ENCODE measurements at regions not wholly inside any gene's neighbourhood (a gene's known extent, or its start where the extent isn't known, plus 50 kb on each side); places are given as distances from the start of the nearest gene placed in this dataset.

DNA sequence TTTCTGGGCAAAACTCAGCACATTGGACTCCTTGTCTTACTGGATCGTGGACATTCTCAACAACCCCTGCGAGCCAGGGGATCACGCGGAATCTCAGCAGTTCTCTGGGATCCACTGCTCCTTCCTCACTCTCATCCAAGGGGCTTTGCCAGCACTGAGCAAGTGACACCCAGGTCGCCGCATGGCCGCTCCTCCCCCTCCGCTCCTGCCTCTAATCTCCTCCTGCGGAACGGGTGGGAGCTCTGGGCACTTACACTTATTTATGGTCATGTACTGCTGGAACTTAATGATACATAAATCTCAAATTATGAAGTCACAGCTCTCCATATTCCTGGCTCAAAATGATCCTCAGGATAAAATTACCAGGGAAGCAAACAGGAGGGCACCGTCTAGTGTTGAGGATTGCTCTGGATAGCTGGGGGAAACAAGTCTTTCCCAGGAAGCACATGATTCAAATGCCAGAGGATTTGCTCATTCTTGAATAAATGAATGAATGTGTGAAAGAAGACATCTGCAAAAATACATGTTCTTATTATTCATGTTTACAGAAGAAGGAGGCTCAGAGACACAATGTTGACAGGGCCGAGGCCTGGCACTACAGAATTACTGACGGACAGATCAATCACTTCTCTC is 1077.3 kb downstream of the TBC1D22A start:
- in situ Hi-C loops (cut with MboI; ENCODE audit: low sequenced_read_pairs) = no loop called here

DNA sequence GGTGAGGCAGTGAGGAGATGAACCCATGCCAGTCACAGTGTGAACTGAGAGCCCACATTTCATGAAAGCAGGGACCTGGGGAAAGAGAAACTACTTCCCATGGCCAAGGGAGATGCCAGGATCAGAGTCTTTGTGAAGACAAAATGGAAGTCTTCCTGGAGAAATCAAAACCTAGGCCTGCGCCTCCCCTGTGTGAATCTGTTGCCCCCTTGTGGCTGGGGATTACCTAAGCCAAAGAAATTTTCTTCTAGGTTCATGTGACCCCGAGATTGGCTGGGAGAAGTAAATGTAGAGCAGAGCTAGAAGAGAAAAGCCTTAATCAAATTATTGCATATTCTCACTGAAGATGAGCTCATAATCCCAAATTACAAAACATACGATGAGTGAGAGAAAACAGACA is 1075.3 kb downstream of the TBC1D22A start:
- Histone ChIP-seq H3K4me3 (no peak overlapping the region), H3K4me1 (no peaks in the 10 kb centered on the region), H3K9me3 (no peaks in the 10 kb centered on the region), H3K27me3 (ENCODE audit: low read depth) (no peaks in the 10 kb centered on the region), H3K36me3 (replicated peaks) (no peaks in the 10 kb centered on the region)
- in situ Hi-C loops (cut with MboI; ENCODE audit: low sequenced_read_pairs) = no loop called here
- peak in 1 of 2 experiments; percentile 19 for DNase-seq (ENCODE audit: low spot score in 2 of 2)

More for the DNA sequence above, 1077.3 kb downstream of the TBC1D22A start:
- Histone ChIP-seq H3K36me3 (replicated peaks) (no peaks in the 10 kb centered on the region), H3K9me3 (no peaks in the 10 kb centered on the region), H3K4me1 (no peaks in the 10 kb centered on the region), H3K27me3 (ENCODE audit: low read depth) (no peaks in the 10 kb centered on the region), H3K4me3 (no peak overlapping the region)
- DNase-seq (ENCODE audit: low spot score in 2 of 2) = no peak

GRCh38 chr22:47836957-47837356 is 1074.5 kb downstream of the TBC1D22A start:
- in situ Hi-C loops (cut with MboI; ENCODE audit: low sequenced_read_pairs) = no loop called here
- no peak for DNase-seq (ENCODE audit: low spot score in 2 of 2)
- Histone ChIP-seq H3K9me3 (no peaks in the 10 kb centered on the region), H3K4me1 (no peaks in the 10 kb centered on the region), H3K27me3 (ENCODE audit: low read depth) (no peaks in the 10 kb centered on the region), H3K4me3 (no peak overlapping the region), H3K36me3 (replicated peaks) (no peaks in the 10 kb centered on the region)

GRCh38 chr22:47835726-47836125 is 1073.3 kb downstream of the TBC1D22A start:
- no peaks in the 10 kb centered on the region for H3K36me3 ChIP-seq (replicated peaks)
- no peak overlapping the region for H3K4me3 ChIP-seq
- in situ Hi-C loops (cut with MboI; ENCODE audit: low sequenced_read_pairs) = no loop called here
- H3K4me1 ChIP-seq = no peaks in the 10 kb centered on the region
- H3K9me3 ChIP-seq = no peaks in the 10 kb centered on the region
- H3K27me3 ChIP-seq (ENCODE audit: low read depth) = no peaks in the 10 kb centered on the region
- no peak for DNase-seq (ENCODE audit: low spot score in 2 of 2)

- in situ Hi-C loops (cut with MboI; ENCODE audit: low sequenced_read_pairs) = no loop called here
- Histone ChIP-seq H3K9me3 (no peaks in the 10 kb centered on the region), H3K4me3 (no peak overlapping the region), H3K4me1 (no peaks in the 10 kb centered on the region), H3K36me3 (replicated peaks) (no peaks in the 10 kb centered on the region), H3K27me3 (ENCODE audit: low read depth) (no peaks in the 10 kb centered on the region)
- no peak for DNase-seq (ENCODE audit: low spot score in 2 of 2)
These were observed 1063.6 kb downstream of the TBC1D22A start for GRCh38 chr22:47826016-47826415.

DNA sequence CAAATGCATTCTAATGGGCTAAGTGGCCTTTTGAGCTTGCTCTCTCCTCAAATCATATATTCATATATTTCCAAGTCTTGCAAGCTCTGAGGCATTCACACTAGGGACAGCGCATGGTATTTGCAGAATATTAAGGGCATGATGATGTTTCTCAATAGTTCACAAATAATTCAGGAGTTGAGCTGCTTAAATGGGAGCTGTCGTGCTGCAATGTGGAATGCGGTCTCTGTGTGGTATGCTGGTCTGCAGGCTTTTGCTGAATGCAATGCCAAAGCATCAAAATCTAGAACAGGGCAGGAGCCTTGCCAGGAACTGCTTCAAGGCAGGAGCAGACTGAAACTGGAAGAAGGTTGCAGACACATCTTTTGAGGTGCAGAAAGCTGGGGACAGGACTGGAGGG is 1060.0 kb downstream of the TBC1D22A start:
- Histone ChIP-seq H3K36me3 (replicated peaks) (no peaks in the 10 kb centered on the region), H3K4me1 (no peaks in the 10 kb centered on the region), H3K27me3 (ENCODE audit: low read depth) (no peaks in the 10 kb centered on the region), H3K9me3 (no peaks in the 10 kb centered on the region), H3K4me3 (no peak overlapping the region)
- in situ Hi-C loops (cut with MboI; ENCODE audit: low sequenced_read_pairs) = no loop called here
- DNase-seq (ENCODE audit: low spot score in 2 of 2) = no peak

GRCh38 chr22:47818496-47818895 is 1056.0 kb downstream of the TBC1D22A start:
- H3K36me3 ChIP-seq (replicated peaks) = no peaks in the 10 kb centered on the region

DNA sequence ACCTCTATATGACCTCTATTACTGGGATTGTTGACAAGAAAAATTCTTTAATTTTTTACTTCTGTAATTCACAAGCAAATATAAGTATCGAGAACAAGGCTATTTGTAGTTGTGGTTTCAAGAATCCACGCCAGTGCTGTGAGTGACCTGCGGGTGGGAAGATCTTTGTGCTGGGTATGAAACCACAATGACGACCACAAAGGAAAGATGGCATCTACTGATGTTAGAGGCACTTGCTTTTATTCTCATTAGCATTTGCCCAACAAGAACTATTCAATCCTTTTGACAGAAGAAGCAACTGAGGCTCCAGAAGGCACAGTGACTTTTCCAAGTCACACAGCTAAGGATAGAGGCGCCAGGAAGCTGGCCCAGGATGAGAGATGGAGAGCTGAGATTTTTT is 1054.9 kb downstream of the TBC1D22A start:
- Histone ChIP-seq H3K9me3 (no peaks in the 10 kb centered on the region), H3K4me3 (no peak overlapping the region), H3K27me3 (ENCODE audit: low read depth) (no peaks in the 10 kb centered on the region), H3K36me3 (replicated peaks) (no peaks in the 10 kb centered on the region), H3K4me1 (no peaks in the 10 kb centered on the region)
- in situ Hi-C loops (cut with MboI; ENCODE audit: low sequenced_read_pairs) = no loop called here
- DNase-seq (ENCODE audit: low spot score in 2 of 2) = no peak

More at GRCh38 chr22:47818496-47818895, 1056.0 kb downstream of the TBC1D22A start:
- Histone ChIP-seq H3K4me3 (no peak overlapping the region), H3K27me3 (ENCODE audit: low read depth) (no peaks in the 10 kb centered on the region), H3K4me1 (no peaks in the 10 kb centered on the region), H3K9me3 (no peaks in the 10 kb centered on the region)
- in situ Hi-C loops (cut with MboI; ENCODE audit: low sequenced_read_pairs) = no loop called here
- no peak for DNase-seq (ENCODE audit: low spot score in 2 of 2)

- DNase-seq (ENCODE audit: low spot score in 2 of 2) = no peak
- Histone ChIP-seq H3K27me3 (ENCODE audit: low read depth) (no peaks in the 10 kb centered on the region), H3K4me1 (no peaks in the 10 kb centered on the region), H3K9me3 (no peaks in the 10 kb centered on the region), H3K36me3 (replicated peaks) (no peaks in the 10 kb centered on the region), H3K4me3 (no peak overlapping the region)
- in situ Hi-C loops (cut with MboI; ENCODE audit: low sequenced_read_pairs) = no loop called here
These were observed 1054.4 kb downstream of the TBC1D22A start for GRCh38 chr22:47816863-47817210.

- Histone ChIP-seq H3K27me3 (ENCODE audit: low read depth) (no peaks in the 10 kb centered on the region), H3K4me1 (no peaks in the 10 kb centered on the region), H3K36me3 (replicated peaks) (no peaks in the 10 kb centered on the region), H3K4me3 (no peak overlapping the region), H3K9me3 (no peaks in the 10 kb centered on the region)
- in situ Hi-C loops (cut with MboI; ENCODE audit: low sequenced_read_pairs) = no loop called here
- DNase-seq (ENCODE audit: low spot score in 2 of 2) = no peak
These were observed 1053.8 kb downstream of the TBC1D22A start for GRCh38 chr22:47816121-47816862.

- Histone ChIP-seq H3K4me1 (no peaks in the 10 kb centered on the region), H3K36me3 (replicated peaks) (no peaks in the 10 kb centered on the region), H3K9me3 (no peaks in the 10 kb centered on the region), H3K27me3 (ENCODE audit: low read depth) (no peaks in the 10 kb centered on the region), H3K4me3 (no peak overlapping the region)
- in situ Hi-C loops (cut with MboI; ENCODE audit: low sequenced_read_pairs) = no loop called here
- DNase-seq (ENCODE audit: low spot score in 2 of 2) = no peak
These were observed 1052.0 kb downstream of the TBC1D22A start for GRCh38 chr22:47814474-47814873.

GRCh38 chr22:47813661-47814060 is 1051.2 kb downstream of the TBC1D22A start:
- no peaks in the 10 kb centered on the region for H3K9me3 ChIP-seq
- in situ Hi-C loops (cut with MboI; ENCODE audit: low sequenced_read_pairs) = no loop called here

DNA sequence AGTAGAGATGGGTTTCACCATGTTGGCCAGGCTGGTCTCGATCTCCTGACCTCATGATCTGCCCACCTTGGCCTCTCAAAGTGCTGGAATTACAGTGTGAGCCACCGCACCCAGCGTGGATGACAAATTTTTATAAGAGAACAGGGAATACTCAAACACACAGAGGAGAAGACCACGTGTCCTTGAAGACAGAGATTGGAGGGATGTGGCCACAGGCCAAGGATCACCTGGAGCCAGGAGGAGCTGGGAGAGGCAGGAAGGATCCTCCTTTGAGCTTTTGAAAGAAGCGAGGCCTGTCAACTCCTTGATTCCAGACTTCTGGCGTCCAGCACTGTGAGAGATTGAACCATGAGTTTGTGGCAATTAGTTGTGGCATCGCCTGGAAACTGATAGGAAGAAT is 1049.5 kb downstream of the TBC1D22A start:
- Histone ChIP-seq H3K36me3 (replicated peaks) (no peaks in the 10 kb centered on the region), H3K27me3 (ENCODE audit: low read depth) (no peaks in the 10 kb centered on the region), H3K4me1 (no peaks in the 10 kb centered on the region), H3K4me3 (no peak overlapping the region), H3K9me3 (no peaks in the 10 kb centered on the region)
- in situ Hi-C loops (cut with MboI; ENCODE audit: low sequenced_read_pairs) = no loop called here
- no peak for DNase-seq (ENCODE audit: low spot score in 2 of 2)

More at GRCh38 chr22:47813661-47814060, 1051.2 kb downstream of the TBC1D22A start:
- H3K4me3 ChIP-seq = no peak overlapping the region
- H3K27me3 ChIP-seq (ENCODE audit: low read depth) = no peaks in the 10 kb centered on the region
- no peaks in the 10 kb centered on the region for H3K36me3 ChIP-seq (replicated peaks)
- DNase-seq (ENCODE audit: low spot score in 2 of 2) = no peak
- no peaks in the 10 kb centered on the region for H3K4me1 ChIP-seq

DNA sequence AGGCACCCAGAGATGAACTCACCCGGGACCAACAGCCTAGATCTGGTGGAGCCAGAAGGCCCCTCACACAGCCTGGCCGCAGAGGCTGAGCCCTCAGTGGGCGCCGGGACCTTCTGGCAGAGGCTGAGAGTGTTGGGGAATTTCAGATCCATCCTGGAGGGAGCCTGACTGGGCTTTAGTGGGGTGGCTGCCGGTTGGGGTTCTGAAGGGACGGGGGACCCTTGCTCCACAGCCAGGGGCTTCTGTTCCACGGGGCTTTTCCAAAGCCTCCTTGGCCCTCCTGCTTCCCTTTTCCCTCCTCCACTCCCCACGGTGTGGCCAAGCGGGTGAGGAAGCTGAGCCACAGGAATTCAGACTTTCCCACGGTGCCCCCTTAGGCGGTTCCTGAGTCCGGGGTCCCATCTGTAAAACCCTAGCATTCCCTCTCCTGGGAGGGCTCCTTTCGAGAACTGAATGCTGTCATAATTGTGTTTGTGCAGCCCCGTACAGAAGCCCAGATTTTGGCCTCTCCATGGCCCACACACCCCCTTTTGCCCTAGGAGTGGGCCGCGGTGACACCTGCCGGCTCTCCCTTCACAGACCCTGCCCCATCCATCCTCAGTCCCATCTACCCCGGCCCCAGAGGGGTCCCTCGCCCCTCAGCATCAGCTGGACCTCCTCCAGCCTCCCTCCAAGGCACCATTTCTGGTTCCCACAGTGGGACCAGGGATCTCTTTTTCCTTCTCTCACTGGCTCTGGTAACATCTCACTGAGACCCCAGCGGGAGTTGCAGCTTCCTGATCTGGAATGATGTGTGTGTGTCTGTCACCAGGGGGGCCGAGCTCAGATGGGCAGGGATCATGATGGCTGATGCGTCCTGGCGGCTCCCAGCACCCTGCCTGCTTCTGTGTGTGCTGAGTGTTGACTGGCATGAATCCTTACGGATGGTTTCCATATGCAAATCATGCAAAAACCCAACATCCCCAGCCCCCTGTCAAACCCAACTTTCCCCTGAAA is 1048.4 kb downstream of the TBC1D22A start:
- H3K4me1 ChIP-seq = no peaks in the 10 kb centered on the region
- no peak for DNase-seq (ENCODE audit: low spot score in 2 of 2)
- no peaks in the 10 kb centered on the region for H3K27me3 ChIP-seq (ENCODE audit: low read depth)
- no peaks in the 10 kb centered on the region for H3K36me3 ChIP-seq (replicated peaks)
- in situ Hi-C loops (cut with MboI; ENCODE audit: low sequenced_read_pairs) = no loop called here
- no peak overlapping the region for H3K4me3 ChIP-seq
- H3K9me3 ChIP-seq = no peaks in the 10 kb centered on the region
